HEK293 (cell line): ENCODE measurements at regions not wholly inside any gene's neighbourhood (a gene's known extent, or its start where the extent isn't known, plus 50 kb on each side); places are given as distances from the start of the nearest gene placed in this dataset.

ENCODE experiments used
- GFI1B ChIP-seq: fragments of 450-650 bp; formaldehyde crosslinking; IDR thresholded peaks from 2 replicates; pipeline ENCODE4 v1.5.1; 2016; ENCODE audit warnings: missing biosample characterization, missing genetic modification characterization
- HOXA7 ChIP-seq: sonication (generic); formaldehyde crosslinking; IDR thresholded peaks from 2 replicates; pipeline ENCODE4 v1.8.1; 2022; ENCODE audit warnings: missing genetic modification reagents, borderline replicate concordance
- KLF9 ChIP-seq: fragments of 450-650 bp; formaldehyde crosslinking; IDR thresholded peaks from 2 replicates; pipeline ENCODE4 v1.5.1; 2016; ENCODE audit warnings: missing biosample characterization, missing genetic modification characterization, low read depth
- OSR2 ChIP-seq: fragments of 450-650 bp; formaldehyde crosslinking; IDR thresholded peaks from 2 replicates; pipeline ENCODE4 v1.5.1; 2016; ENCODE audit warnings: missing biosample characterization, missing genetic modification characterization
- SCRT2 ChIP-seq: fragments of 450-650 bp; formaldehyde crosslinking; IDR thresholded peaks from 2 replicates; pipeline ENCODE4 v1.5.1; 2016; ENCODE audit warnings: missing biosample characterization, missing genetic modification characterization
- SP2 ChIP-seq: fragments of 450-650 bp; formaldehyde crosslinking; IDR thresholded peaks from 2 replicates; pipeline ENCODE4 v1.5.1; 2016; ENCODE audit warnings: missing biosample characterization, missing genetic modification characterization
- YY1 ChIP-seq: fragments of 450-650 bp; formaldehyde crosslinking; IDR thresholded peaks from 2 replicates; pipeline ENCODE4 v1.5.1; 2018; ENCODE audit warnings: missing biosample characterization, missing genetic modification characterization
- ZBTB17 ChIP-seq: fragments of 450-650 bp; formaldehyde crosslinking; IDR thresholded peaks from 2 replicates; pipeline ENCODE4 v1.5.1; 2016; ENCODE audit warnings: missing biosample characterization, missing genetic modification characterization
- ZFHX2 ChIP-seq: fragments of 450-650 bp; formaldehyde crosslinking; conservative IDR thresholded peaks from 2 replicates; pipeline ENCODE4 v1.5.1; 2016; ENCODE audit warnings: missing biosample characterization, missing genetic modification characterization
- ZFP3 ChIP-seq: fragments of 450-650 bp; formaldehyde crosslinking; IDR thresholded peaks from 2 replicates; pipeline ENCODE4 v1.5.1; 2016; ENCODE audit warnings: low read depth, missing biosample characterization, missing genetic modification characterization
- ZNF202 ChIP-seq: fragments of 450-650 bp; formaldehyde crosslinking; IDR thresholded peaks from 2 replicates; pipeline ENCODE4 v1.5.1; 2016; ENCODE audit warnings: missing biosample characterization, missing genetic modification characterization, borderline replicate concordance
- ZNF366 ChIP-seq: fragments of 450-650 bp; formaldehyde crosslinking; conservative IDR thresholded peaks from 2 replicates; pipeline ENCODE4 v1.5.1; 2016; ENCODE audit warnings: missing biosample characterization, missing genetic modification characterization
- ZNF501 ChIP-seq: fragments of 450-650 bp; formaldehyde crosslinking; IDR thresholded peaks from 2 replicates; pipeline ENCODE4 v1.5.1; 2016; ENCODE audit warnings: missing biosample characterization, missing genetic modification characterization
- ZNF510 ChIP-seq: fragments of 450-650 bp; formaldehyde crosslinking; IDR thresholded peaks from 2 replicates; pipeline ENCODE4 v1.5.1; 2018; ENCODE audit warnings: mild to moderate bottlenecking, missing genetic modification characterization, missing biosample characterization; ENCODE audit not compliant: insufficient replicate concordance
- ZNF677 ChIP-seq: fragments of 450-650 bp; IDR thresholded peaks from 2 replicates; pipeline ENCODE4 v1.5.0; 2018; ENCODE audit warnings: missing biosample characterization, mild to moderate bottlenecking, missing genetic modification characterization, moderate library complexity
- ZSCAN16 ChIP-seq: fragments of 450-650 bp; formaldehyde crosslinking; IDR thresholded peaks from 2 replicates; pipeline ENCODE4 v1.5.1; 2016; ENCODE audit warnings: missing biosample characterization, missing genetic modification characterization
- TF ChIP-seq, protein P1 (sequence below): fragments of 450-650 bp; IDR thresholded peaks from 2 replicates; pipeline ENCODE4 v1.5.1; 2018; ENCODE audit warnings: missing biosample characterization, mild to moderate bottlenecking, missing genetic modification characterization
- TF ChIP-seq, protein P2 (sequence below): fragments of 450-650 bp; formaldehyde crosslinking; optimal IDR thresholded peaks from 2 replicates; pipeline ENCODE3; 2016; ENCODE audit warnings: missing biosample characterization, mild to moderate bottlenecking, missing genetic modification characterization
- TF ChIP-seq, protein P3 (sequence below): fragments of 450-650 bp; formaldehyde crosslinking; IDR thresholded peaks from 2 replicates; pipeline ENCODE4 v1.5.1; 2016; ENCODE audit warnings: missing biosample characterization, missing genetic modification characterization
- TF ChIP-seq, protein P4 (sequence below): fragments of 450-650 bp; formaldehyde crosslinking; IDR thresholded peaks from 2 replicates; pipeline ENCODE4 v1.5.1; 2016; ENCODE audit warnings: missing biosample characterization, missing genetic modification characterization

DNA sequence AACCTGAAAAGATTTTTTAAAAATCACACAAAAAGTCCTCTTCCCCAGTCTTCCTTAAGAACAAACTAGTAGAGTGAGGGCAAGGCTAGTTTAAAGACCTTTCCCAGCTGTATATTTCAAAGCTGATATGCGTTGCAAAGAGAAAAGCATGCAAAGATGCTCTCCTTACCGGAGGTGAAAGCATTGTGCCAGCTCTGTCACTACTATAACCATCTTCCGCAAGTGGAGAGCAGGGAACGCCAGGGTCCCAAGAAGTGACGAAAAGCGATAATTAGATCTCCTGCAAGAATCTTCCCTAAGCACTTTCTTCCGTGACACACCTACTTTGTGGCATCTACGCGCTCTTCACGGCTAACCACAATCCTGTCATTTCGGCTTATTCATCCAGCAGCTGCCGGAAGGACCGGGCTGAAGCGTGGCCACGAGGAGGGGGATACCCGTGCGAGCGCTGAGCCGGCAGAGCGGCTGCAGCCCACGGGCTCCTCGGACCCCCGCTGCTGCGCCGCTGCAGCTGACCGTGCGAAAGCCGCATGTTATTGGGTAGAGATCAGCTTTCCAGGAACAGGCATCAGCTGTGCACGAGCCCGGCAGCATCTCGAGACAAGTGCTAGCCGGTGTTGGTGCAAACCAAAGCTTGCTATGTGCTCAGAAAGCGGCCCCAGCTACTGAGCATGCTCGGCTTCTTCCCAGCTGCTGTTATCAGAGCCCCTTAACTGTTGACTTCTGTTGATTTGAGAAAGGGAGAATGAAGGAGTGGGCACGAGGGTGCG lies 57.2 kb upstream of the ARHGAP18 start (continued):
- TF ChIP-seq ZNF510 (tag by site-specific recombination), result no peak
- TF ChIP-seq, protein P1, sequence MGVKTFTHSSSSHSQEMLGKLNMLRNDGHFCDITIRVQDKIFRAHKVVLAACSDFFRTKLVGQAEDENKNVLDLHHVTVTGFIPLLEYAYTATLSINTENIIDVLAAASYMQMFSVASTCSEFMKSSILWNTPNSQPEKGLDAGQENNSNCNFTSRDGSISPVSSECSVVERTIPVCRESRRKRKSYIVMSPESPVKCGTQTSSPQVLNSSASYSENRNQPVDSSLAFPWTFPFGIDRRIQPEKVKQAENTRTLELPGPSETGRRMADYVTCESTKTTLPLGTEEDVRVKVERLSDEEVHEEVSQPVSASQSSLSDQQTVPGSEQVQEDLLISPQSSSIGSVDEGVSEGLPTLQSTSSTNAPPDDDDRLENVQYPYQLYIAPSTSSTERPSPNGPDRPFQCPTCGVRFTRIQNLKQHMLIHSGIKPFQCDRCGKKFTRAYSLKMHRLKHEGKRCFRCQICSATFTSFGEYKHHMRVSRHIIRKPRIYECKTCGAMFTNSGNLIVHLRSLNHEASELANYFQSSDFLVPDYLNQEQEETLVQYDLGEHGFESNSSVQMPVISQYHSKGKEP (tag by site-specific recombination), result peak; percentile 87
- peak; percentile 85 for TF ChIP-seq ZBTB17 (tag by site-specific recombination)
- TF ChIP-seq OSR2 (tag by site-specific recombination), result peak; percentile 43; the same call in 1 of the 2 replicates
- TF ChIP-seq ZNF366 (tag by site-specific recombination), result peak; percentile 45
- no peak for TF ChIP-seq HOXA7 (CRISPR knock-in tag)
- peak; percentile 22; the same call in 1 of the 2 replicates for TF ChIP-seq ZFP3
- TF ChIP-seq GFI1B, result no peak
- TF ChIP-seq KLF9, result peak; percentile 66
- TF ChIP-seq SP2, result 0 out of 2 replicates have a peak, but pooled peaks have one; percentile 7
- peak; percentile 98 for TF ChIP-seq ZSCAN16 (tag by site-specific recombination)
- TF ChIP-seq, protein P2, sequence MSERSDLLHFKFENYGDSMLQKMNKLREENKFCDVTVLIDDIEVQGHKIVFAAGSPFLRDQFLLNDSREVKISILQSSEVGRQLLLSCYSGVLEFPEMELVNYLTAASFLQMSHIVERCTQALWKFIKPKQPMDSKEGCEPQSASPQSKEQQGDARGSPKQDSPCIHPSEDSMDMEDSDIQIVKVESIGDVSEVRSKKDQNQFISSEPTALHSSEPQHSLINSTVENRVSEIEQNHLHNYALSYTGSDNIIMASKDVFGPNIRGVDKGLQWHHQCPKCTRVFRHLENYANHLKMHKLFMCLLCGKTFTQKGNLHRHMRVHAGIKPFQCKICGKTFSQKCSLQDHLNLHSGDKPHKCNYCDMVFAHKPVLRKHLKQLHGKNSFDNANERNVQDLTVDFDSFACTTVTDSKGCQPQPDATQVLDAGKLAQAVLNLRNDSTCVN (tag by site-specific recombination), result peak; percentile 67
- TF ChIP-seq ZFHX2 (tag by site-specific recombination), result peak; percentile 34; the same call in 1 of the 2 replicates
- TF ChIP-seq, protein P3, sequence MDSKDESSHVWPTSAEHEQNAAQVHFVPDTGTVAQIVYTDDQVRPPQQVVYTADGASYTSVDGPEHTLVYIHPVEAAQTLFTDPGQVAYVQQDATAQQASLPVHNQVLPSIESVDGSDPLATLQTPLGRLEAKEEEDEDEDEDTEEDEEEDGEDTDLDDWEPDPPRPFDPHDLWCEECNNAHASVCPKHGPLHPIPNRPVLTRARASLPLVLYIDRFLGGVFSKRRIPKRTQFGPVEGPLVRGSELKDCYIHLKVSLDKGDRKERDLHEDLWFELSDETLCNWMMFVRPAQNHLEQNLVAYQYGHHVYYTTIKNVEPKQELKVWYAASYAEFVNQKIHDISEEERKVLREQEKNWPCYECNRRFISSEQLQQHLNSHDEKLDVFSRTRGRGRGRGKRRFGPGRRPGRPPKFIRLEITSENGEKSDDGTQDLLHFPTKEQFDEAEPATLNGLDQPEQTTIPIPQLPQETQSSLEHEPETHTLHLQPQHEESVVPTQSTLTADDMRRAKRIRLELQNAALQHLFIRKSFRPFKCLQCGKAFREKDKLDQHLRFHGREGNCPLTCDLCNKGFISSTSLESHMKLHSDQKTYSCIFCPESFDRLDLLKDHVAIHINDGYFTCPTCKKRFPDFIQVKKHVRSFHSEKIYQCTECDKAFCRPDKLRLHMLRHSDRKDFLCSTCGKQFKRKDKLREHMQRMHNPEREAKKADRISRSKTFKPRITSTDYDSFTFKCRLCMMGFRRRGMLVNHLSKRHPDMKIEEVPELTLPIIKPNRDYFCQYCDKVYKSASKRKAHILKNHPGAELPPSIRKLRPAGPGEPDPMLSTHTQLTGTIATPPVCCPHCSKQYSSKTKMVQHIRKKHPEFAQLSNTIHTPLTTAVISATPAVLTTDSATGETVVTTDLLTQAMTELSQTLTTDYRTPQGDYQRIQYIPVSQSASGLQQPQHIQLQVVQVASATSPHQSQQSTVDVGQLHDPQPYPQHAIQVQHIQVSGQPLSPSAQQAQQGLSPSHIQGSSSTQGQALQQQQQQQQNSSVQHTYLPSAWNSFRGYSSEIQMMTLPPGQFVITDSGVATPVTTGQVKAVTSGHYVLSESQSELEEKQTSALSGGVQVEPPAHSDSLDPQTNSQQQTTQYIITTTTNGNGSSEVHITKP (tag by site-specific recombination), result peak; percentile 91
- no peak for TF ChIP-seq YY1 (tag by site-specific recombination)
- TF ChIP-seq ZNF501 (tag by site-specific recombination), result 0 out of 2 replicates have a peak, but pooled peaks have one; percentile 84
- TF ChIP-seq, protein P4, sequence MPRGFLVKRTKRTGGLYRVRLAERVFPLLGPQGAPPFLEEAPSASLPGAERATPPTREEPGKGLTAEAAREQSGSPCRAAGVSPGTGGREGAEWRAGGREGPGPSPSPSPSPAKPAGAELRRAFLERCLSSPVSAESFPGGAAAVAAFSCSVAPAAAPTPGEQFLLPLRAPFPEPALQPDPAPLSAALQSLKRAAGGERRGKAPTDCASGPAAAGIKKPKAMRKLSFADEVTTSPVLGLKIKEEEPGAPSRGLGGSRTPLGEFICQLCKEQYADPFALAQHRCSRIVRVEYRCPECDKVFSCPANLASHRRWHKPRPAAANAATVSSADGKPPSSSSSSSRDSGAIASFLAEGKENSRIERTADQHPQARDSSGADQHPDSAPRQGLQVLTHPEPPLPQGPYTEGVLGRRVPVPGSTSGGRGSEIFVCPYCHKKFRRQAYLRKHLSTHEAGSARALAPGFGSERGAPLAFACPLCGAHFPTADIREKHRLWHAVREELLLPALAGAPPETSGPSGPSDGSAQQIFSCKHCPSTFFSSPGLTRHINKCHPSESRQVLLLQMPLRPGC, result no peak
- no peak for TF ChIP-seq ZNF677
- no peak for TF ChIP-seq ZNF202 (tag by site-specific recombination)
- peak; percentile 59; the same call in 1 of the 2 replicates for TF ChIP-seq SCRT2 (tag by site-specific recombination)
